Smooth muscle cell (in vitro differentiated cells): ENCODE measurements at regions not wholly inside any gene's neighbourhood (a gene's known extent, or its start where the extent isn't known, plus 50 kb on each side); places are given as distances from the start of the nearest gene placed in this dataset.

Experiments used
- DNase-seq: peaks from one replicate; lab custom pipeline; 2025; ENCODE audit not compliant: unreplicated experiment; lab: John Stamatoyannopoulos, UW
- H2AFZ ChIP-seq: fragments of 200-600 bp; sonication (generic); 2 replicates; pipeline ENCODE4 v1.6.0; 2016; ENCODE audit warnings: antibody characterized with exemption, low read depth, mild to moderate bottlenecking
- H3F3A ChIP-seq: fragments of 200-600 bp; sonication (generic); 2 replicates; pipeline ENCODE4 v1.6.0; 2017; ENCODE audit warnings: antibody characterized with exemption, low read depth
- H3K27ac ChIP-seq: fragments of 200-600 bp; sonication (generic); 2 replicates; pipeline ENCODE4 v1.5.1; 2016; ENCODE audit warnings: low read depth, mild to moderate bottlenecking
- H3K27me3 ChIP-seq: fragments of 200-600 bp; sonication (generic); 2 replicates; pipeline ENCODE4 v1.6.1; 2016; ENCODE audit warnings: low read depth, mild to moderate bottlenecking
- H3K36me3 ChIP-seq: fragments of 200-600 bp; sonication (generic); 2 replicates; pipeline ENCODE4 v1.5.1; 2016; ENCODE audit warnings: low read depth
- H3K4me1 ChIP-seq: fragments of 200-600 bp; sonication (generic); 2 replicates; pipeline ENCODE4 v1.5.1; 2016; ENCODE audit warnings: low read depth
- H3K4me2 ChIP-seq: fragments of 200-600 bp; sonication (generic); 2 replicates; pipeline ENCODE4 v1.6.0; 2016; ENCODE audit warnings: mild to moderate bottlenecking
- H3K4me3 ChIP-seq: fragments of 200-600 bp; sonication (generic); 2 replicates; pipeline ENCODE4 v1.5.1; 2016; ENCODE audit warnings: mild to moderate bottlenecking
- H3K79me2 ChIP-seq: fragments of 200-600 bp; sonication (generic); 2 replicates; pipeline ENCODE4 v1.6.0; 2016; ENCODE audit warnings: low read depth, mild to moderate bottlenecking
- H3K9ac ChIP-seq: fragments of 200-600 bp; sonication (generic); 2 replicates; pipeline ENCODE4 v1.6.0; 2016; ENCODE audit warnings: low read depth
- H3K9me3 ChIP-seq: fragments of 200-600 bp; sonication (generic); replicated peaks from 2 replicates; pipeline ENCODE4 v1.5.1; 2016; ENCODE audit warnings: low read depth
- H4K20me1 ChIP-seq: fragments of 200-600 bp; sonication (generic); 2 replicates; pipeline ENCODE4 v1.6.0; 2016; ENCODE audit warnings: low read depth
- WGBS: methylation state at CpG from one replicate; pipeline ENCODE4 v1.1.7; 2016; ENCODE audit warnings: low lambda C conversion rate; 5-methylcytosine and 5-hydroxymethylcytosine counted together
- TF ChIP-seq, protein P1 (sequence below): fragments of 200-600 bp; sonication (generic); IDR thresholded peaks from 2 replicates; pipeline ENCODE4 v1.5.1; 2017; ENCODE audit warnings: borderline replicate concordance, mild to moderate bottlenecking, antibody characterized with exemption; ENCODE audit not compliant: insufficient read depth, poor library complexity, severe bottlenecking

DNA sequence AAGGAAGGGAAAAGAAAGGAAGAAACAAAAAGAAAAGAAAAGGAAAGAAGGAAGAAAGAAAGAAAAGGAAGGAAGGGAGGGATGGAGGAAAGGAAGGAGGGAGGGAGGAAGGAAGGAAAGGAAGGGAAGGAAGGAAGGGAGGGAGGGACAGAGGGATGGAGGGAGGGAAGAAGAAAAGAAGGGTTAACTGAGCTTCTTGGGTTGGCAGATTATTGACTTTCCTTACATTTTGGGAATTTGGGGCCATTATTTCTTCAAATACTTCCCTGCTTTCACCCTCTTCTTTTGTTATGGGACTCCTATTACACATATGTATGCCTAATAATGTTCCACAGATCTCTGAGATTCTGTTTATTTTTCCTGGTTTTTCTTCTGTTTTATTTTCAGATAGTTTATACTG lies 285.6 kb downstream of the KCNJ2 start:
- TF ChIP-seq, protein P1, sequence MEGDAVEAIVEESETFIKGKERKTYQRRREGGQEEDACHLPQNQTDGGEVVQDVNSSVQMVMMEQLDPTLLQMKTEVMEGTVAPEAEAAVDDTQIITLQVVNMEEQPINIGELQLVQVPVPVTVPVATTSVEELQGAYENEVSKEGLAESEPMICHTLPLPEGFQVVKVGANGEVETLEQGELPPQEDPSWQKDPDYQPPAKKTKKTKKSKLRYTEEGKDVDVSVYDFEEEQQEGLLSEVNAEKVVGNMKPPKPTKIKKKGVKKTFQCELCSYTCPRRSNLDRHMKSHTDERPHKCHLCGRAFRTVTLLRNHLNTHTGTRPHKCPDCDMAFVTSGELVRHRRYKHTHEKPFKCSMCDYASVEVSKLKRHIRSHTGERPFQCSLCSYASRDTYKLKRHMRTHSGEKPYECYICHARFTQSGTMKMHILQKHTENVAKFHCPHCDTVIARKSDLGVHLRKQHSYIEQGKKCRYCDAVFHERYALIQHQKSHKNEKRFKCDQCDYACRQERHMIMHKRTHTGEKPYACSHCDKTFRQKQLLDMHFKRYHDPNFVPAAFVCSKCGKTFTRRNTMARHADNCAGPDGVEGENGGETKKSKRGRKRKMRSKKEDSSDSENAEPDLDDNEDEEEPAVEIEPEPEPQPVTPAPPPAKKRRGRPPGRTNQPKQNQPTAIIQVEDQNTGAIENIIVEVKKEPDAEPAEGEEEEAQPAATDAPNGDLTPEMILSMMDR, result no peak
- H2AFZ ChIP-seq, result no peak overlapping the region
- H3K79me2 ChIP-seq, result no peaks in the 10 kb centered on the region

DNA sequence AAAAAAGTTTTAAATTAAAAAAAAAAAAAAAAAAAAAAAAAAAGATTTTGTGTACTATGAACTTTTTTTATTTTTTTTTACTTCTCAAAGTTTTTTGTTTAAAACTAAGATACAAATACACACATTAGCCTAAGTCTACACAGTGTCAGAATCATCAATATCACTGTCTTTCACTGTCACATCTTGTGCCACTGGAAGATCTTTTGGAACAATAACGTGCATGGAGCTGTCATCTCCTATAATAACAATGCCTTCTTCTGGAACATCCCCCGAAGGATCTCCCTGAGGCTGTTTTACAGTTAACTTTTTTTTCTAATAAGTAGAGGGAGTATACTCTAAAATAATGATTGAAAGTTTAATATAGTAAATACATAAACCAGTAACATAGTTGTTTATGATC lies 295.7 kb downstream of the KCNJ2 start:
- TF ChIP-seq, protein P1, result no peak
- no peaks in the 10 kb centered on the region for H3K4me1 ChIP-seq
- H3K27me3 ChIP-seq, result no peaks in the 10 kb centered on the region
- no peaks in the 10 kb centered on the region for H3K79me2 ChIP-seq
- no peak overlapping the region for H3K9ac ChIP-seq
- H3K4me2 ChIP-seq, result no peak overlapping the region
- DNase-seq, result no peak
- no peaks in the 10 kb centered on the region for H3F3A ChIP-seq
- H3K36me3 ChIP-seq, result no peaks in the 10 kb centered on the region
- H2AFZ ChIP-seq, result no peak overlapping the region
- WGBS, result 91% methylated on average over 2 of the region's 2 CpGs
- no peak overlapping the region for H3K4me3 ChIP-seq
- H4K20me1 ChIP-seq, result no peaks in the 10 kb centered on the region
- H3K27ac ChIP-seq, result no peak overlapping the region
- no peaks in the 10 kb centered on the region for H3K9me3 ChIP-seq

More for the DNA sequence above, 285.6 kb downstream of the KCNJ2 start:
- H3F3A ChIP-seq, result no peaks in the 10 kb centered on the region
- H4K20me1 ChIP-seq, result no peaks in the 10 kb centered on the region
- H3K4me1 ChIP-seq, result no peaks in the 10 kb centered on the region
- H3K27ac ChIP-seq, result no peak overlapping the region
- H3K36me3 ChIP-seq, result no peaks in the 10 kb centered on the region
- H3K9me3 ChIP-seq, result no peaks in the 10 kb centered on the region
- H3K27me3 ChIP-seq, result no peaks in the 10 kb centered on the region
- DNase-seq, result no peak
- H3K9ac ChIP-seq, result no peak overlapping the region
- H3K4me2 ChIP-seq, result no peak overlapping the region
- no peak overlapping the region for H3K4me3 ChIP-seq

DNA sequence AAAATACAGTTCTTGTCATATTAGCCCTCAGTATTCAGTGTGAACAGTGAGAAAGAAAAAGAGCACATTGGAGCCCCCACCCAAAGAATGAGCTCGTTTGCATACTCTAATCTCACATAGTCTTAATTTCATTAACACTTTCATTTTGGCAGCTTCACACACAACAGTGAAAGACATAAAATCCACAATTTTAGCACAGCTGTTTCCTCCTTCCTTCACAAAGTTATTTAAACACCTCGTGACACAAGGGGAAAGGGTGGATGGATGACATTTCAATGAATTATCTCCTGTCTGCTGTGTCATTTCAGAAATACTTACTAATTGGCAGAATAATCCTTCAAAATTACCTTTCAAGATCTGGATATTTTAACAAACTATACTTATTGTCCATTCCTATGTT lies 299.3 kb downstream of the KCNJ2 start:
- Histone ChIP-seq H3K9me3 (no peaks in the 10 kb centered on the region), H2AFZ (no peak overlapping the region), H3K79me2 (no peaks in the 10 kb centered on the region), H4K20me1 (no peaks in the 10 kb centered on the region), H3K4me3 (no peak overlapping the region), H3K4me1 (no peaks in the 10 kb centered on the region), H3K36me3 (no peaks in the 10 kb centered on the region), H3K9ac (no peak overlapping the region), H3K4me2 (no peak overlapping the region), H3F3A (no peaks in the 10 kb centered on the region), H3K27me3 (no peaks in the 10 kb centered on the region), H3K27ac (no peak overlapping the region)
- 59% methylated on average over 2 of the region's 2 CpGs for WGBS
- no peak for DNase-seq
- TF ChIP-seq, protein P1, result no peak

- Histone ChIP-seq H2AFZ (no peak overlapping the region), H3K9me3 (no peaks in the 10 kb centered on the region), H3K4me3 (no peak overlapping the region), H3K9ac (no peak overlapping the region), H4K20me1 (no peaks in the 10 kb centered on the region), H3K4me1 (no peaks in the 10 kb centered on the region), H3K27me3 (no peaks in the 10 kb centered on the region), H3F3A (no peaks in the 10 kb centered on the region), H3K36me3 (no peaks in the 10 kb centered on the region), H3K4me2 (no peak overlapping the region), H3K27ac (no peak overlapping the region), H3K79me2 (no peaks in the 10 kb centered on the region)
- WGBS, result 91% methylated on average over 3 of the region's 4 CpGs
- TF ChIP-seq, protein P1, result no peak
- DNase-seq, result no peak
Observed at GRCh38 chr17:70473049-70473448, 303.7 kb downstream of the KCNJ2 start.
